NB4 (cell line): ENCODE measurements at regions not wholly inside any gene's neighbourhood (a gene's known extent, or its start where the extent isn't known, plus 50 kb on each side); places are given as distances from the start of the nearest gene placed in this dataset.

Source experiments
- CTCF ChIP-seq: IDR thresholded peaks from one replicate; pipeline ENCODE4 v1.5.1; 2012; ENCODE audit warnings: low read depth, low read length
- POLR2A ChIP-seq: IDR thresholded peaks from 2 replicates; pipeline ENCODE4 v1.6.1; 2011; ENCODE audit warnings: mild to moderate bottlenecking; ENCODE audit not compliant: insufficient read length; ENCODE audit errors: extremely low read depth

- no peak for TF ChIP-seq CTCF
- TF ChIP-seq POLR2A, result no peak
These were observed 87.9 kb downstream of the INHBB start for GRCh38 chr2:120433816-120434290.
